ENCODE measurements at regions not wholly inside any gene's neighbourhood (a gene's known extent, or its start where the extent isn't known, plus 50 kb on each side); places are given as distances from the start of the nearest gene placed in this dataset.

DNA sequence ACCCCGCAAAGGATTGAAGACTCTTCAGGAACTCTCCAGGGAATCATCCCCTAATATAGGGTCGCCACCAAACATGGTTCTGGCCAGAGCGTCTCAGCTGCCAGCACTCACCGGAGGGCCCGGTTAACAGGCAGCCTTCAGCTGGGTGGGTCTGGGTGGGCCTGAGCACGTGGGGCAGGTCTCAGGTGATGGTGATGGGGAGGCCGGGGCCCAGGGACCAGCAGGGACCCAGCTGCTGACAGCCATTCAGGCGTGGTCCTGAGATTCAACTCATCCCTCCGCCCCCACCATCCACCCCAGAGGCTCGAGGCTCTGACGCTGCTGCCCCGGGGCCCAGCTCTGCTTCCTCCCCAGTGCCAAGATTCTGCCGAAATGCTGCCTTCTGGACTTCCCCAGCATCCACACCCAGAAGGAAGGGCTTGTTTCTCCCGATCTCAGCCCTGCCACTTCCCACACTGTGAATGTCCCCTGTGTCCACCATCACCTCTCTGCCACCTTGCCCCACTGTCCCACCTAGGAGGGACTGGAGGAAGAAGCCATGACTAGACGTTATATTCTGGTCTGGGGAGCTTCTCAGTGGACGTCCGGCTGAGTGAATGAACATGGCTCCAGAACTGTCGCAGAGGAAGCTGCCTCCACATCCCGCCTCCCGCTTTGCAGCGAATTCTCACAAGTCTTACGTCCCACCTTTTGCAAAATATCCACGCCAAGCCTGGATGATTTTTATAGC lies 294.2 kb upstream of the SALL3 start:
- H4K20me1 ChIP-seq (ENCODE audit: insufficient read depth): no peaks in the 10 kb centered on the region
- H3K27me3 ChIP-seq (ENCODE audit: insufficient read depth, low read depth, low read length): no peaks in the 10 kb centered on the region
- no peaks in the 10 kb centered on the region for H3K9me3 ChIP-seq (ENCODE audit: low read length)
- no peaks in the 10 kb centered on the region for H3K36me3 ChIP-seq (ENCODE audit: insufficient read depth, low read length)
- H3F3A ChIP-seq (ENCODE audit: insufficient read depth, low read length, poor library complexity, severe bottlenecking): no peaks in the 10 kb centered on the region
- TF ChIP-seq, protein P1, sequence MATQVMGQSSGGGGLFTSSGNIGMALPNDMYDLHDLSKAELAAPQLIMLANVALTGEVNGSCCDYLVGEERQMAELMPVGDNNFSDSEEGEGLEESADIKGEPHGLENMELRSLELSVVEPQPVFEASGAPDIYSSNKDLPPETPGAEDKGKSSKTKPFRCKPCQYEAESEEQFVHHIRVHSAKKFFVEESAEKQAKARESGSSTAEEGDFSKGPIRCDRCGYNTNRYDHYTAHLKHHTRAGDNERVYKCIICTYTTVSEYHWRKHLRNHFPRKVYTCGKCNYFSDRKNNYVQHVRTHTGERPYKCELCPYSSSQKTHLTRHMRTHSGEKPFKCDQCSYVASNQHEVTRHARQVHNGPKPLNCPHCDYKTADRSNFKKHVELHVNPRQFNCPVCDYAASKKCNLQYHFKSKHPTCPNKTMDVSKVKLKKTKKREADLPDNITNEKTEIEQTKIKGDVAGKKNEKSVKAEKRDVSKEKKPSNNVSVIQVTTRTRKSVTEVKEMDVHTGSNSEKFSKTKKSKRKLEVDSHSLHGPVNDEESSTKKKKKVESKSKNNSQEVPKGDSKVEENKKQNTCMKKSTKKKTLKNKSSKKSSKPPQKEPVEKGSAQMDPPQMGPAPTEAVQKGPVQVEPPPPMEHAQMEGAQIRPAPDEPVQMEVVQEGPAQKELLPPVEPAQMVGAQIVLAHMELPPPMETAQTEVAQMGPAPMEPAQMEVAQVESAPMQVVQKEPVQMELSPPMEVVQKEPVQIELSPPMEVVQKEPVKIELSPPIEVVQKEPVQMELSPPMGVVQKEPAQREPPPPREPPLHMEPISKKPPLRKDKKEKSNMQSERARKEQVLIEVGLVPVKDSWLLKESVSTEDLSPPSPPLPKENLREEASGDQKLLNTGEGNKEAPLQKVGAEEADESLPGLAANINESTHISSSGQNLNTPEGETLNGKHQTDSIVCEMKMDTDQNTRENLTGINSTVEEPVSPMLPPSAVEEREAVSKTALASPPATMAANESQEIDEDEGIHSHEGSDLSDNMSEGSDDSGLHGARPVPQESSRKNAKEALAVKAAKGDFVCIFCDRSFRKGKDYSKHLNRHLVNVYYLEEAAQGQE (IDR thresholded peaks at IDR 0.05; ENCODE audit: borderline replicate concordance): no peak
- TF ChIP-seq, protein P2, sequence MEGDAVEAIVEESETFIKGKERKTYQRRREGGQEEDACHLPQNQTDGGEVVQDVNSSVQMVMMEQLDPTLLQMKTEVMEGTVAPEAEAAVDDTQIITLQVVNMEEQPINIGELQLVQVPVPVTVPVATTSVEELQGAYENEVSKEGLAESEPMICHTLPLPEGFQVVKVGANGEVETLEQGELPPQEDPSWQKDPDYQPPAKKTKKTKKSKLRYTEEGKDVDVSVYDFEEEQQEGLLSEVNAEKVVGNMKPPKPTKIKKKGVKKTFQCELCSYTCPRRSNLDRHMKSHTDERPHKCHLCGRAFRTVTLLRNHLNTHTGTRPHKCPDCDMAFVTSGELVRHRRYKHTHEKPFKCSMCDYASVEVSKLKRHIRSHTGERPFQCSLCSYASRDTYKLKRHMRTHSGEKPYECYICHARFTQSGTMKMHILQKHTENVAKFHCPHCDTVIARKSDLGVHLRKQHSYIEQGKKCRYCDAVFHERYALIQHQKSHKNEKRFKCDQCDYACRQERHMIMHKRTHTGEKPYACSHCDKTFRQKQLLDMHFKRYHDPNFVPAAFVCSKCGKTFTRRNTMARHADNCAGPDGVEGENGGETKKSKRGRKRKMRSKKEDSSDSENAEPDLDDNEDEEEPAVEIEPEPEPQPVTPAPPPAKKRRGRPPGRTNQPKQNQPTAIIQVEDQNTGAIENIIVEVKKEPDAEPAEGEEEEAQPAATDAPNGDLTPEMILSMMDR (IDR thresholded peaks at IDR 0.05; ENCODE audit: poor library complexity, severe bottlenecking): no peak
- TF ChIP-seq SMC3 (conservative IDR thresholded peaks at IDR 0.05; ENCODE audit: poor library complexity) (no peak), EZH2 (IDR thresholded peaks at IDR 0.05; ENCODE audit: borderline replicate concordance, insufficient read depth, low read length, poor library complexity, severe bottlenecking) (no peak), EP300 (conservative IDR thresholded peaks at IDR 0.05; ENCODE audit: poor library complexity, severe bottlenecking) (no peak)
- H2AFZ ChIP-seq (ENCODE audit: low read depth, low read length): no peak overlapping the region
- H3K4me3 ChIP-seq (ENCODE audit: low read length): no peak overlapping the region
- no peaks in the 10 kb centered on the region for H3K9me2 ChIP-seq (ENCODE audit: insufficient read depth, low read length)
- H3K9ac ChIP-seq (ENCODE audit: low read length): no peak overlapping the region
- H3K27ac ChIP-seq (ENCODE audit: low read length): no peak overlapping the region
- H3K79me2 ChIP-seq (replicated peaks; ENCODE audit: insufficient read depth, low read length): no peaks in the 10 kb centered on the region
- H3K4me2 ChIP-seq (ENCODE audit: low read length): no peak overlapping the region

DNA sequence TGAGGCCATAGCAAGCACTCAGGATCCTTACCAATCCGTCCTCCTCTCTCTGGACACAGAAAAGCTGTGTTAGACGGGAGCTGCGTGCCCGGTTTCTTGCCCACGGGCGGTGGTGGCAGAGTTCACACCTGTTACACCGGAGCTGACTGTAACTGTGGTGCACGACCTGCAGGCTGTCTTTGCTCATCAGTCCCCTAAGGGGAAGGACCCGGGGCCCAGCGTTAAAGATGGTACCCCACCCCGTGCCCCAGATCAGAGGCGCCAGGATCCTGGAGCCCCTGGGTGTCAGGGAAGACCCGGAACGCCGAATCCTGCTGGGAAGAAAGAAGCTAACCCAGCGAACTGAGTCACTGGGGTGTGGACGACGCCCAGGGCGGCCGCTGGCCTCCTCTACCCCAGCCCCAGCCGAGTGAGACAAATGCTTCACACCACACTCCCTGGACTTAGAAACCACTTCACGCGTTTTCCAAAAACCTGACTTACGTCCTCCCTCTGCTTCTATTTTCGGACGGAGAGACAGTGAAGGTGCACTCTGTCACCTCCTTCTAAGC lies 293.6 kb upstream of the SALL3 start:
- Histone ChIP-seq H2AFZ (ENCODE audit: low read depth, low read length) (no peak overlapping the region), H3K27ac (ENCODE audit: low read length) (no peak overlapping the region), H3K9me3 (ENCODE audit: low read length) (no peaks in the 10 kb centered on the region), H3K4me3 (ENCODE audit: low read length) (no peak overlapping the region), H3K27me3 (ENCODE audit: insufficient read depth, low read depth, low read length) (no peaks in the 10 kb centered on the region), H3K36me3 (ENCODE audit: insufficient read depth, low read length) (no peaks in the 10 kb centered on the region), H3F3A (ENCODE audit: insufficient read depth, low read length, poor library complexity, severe bottlenecking) (no peaks in the 10 kb centered on the region), H3K79me2 (replicated peaks; ENCODE audit: insufficient read depth, low read length) (no peaks in the 10 kb centered on the region), H3K4me2 (ENCODE audit: low read length) (no peak overlapping the region), H4K20me1 (ENCODE audit: insufficient read depth) (no peaks in the 10 kb centered on the region), H3K9ac (ENCODE audit: low read length) (no peak overlapping the region), H3K9me2 (ENCODE audit: insufficient read depth, low read length) (no peaks in the 10 kb centered on the region)
- TF ChIP-seq POLR2AphosphoS5 (IDR thresholded peaks at IDR 0.05) (no peak), TAF1 (IDR thresholded peaks at IDR 0.05; ENCODE audit: low read depth) (no peak), MXI1 (conservative IDR thresholded peaks at IDR 0.05; ENCODE audit: poor library complexity, severe bottlenecking) (no peak), SMC3 (conservative IDR thresholded peaks at IDR 0.05; ENCODE audit: poor library complexity) (no peak), RAD21 (conservative IDR thresholded peaks at IDR 0.05) (no peak), EP300 (conservative IDR thresholded peaks at IDR 0.05; ENCODE audit: poor library complexity, severe bottlenecking) (no peak), EZH2 (IDR thresholded peaks at IDR 0.05; ENCODE audit: borderline replicate concordance, insufficient read depth, low read length, poor library complexity, severe bottlenecking) (no peak)
- TF ChIP-seq, protein P2 (IDR thresholded peaks at IDR 0.05; ENCODE audit: poor library complexity, severe bottlenecking): no peak
- TF ChIP-seq, protein P1 (IDR thresholded peaks at IDR 0.05; ENCODE audit: borderline replicate concordance): no peak
